Right lobe of liver (tissue), 6 donors: ENCODE measurements at regions not wholly inside any gene's neighbourhood (a gene's known extent, or its start where the extent isn't known, plus 50 kb on each side); places are given as distances from the start of the nearest gene placed in this dataset.

Source experiments
- ATAC-seq, 4 donors: fragments of 200-7000 bp; cut with Tn5 transposase; one replicate each; pipeline ENCODE4 v1.9.1; 2020; ENCODE audit warnings: mild to moderate bottlenecking in 4 of 4, moderate library complexity in 4 of 4
- DNase-seq, 3 donors: peaks; one replicate each; pipeline ENCODE4 v3.0.0-alpha.2; 2020
- H3K27ac ChIP-seq, 3 donors: fragments of 200-600 bp; one replicate each; pipeline ENCODE4 v1.8.0; 2022
- H3K27me3 ChIP-seq, 2 donors: fragments of 200-600 bp; one replicate each; pipeline ENCODE4 v1.8.0; 2022
- H3K36me3 ChIP-seq, 4 donors: fragments of 200-600 bp; sonication (generic) in 1 of 4; one replicate each; pipeline versions ENCODE4 v1.5.1 to v1.8.0; 2017 to 2022; ENCODE audit warnings: control low read depth in 1 of 4
- H3K4me1 ChIP-seq, 4 donors: fragments of 200-600 bp; sonication (generic) in 1 of 4; one replicate each; pipeline versions ENCODE4 v1.5.1 to v1.8.0; 2017 to 2022; ENCODE audit warnings: control low read depth in 1 of 4
- H3K4me3 ChIP-seq, 3 donors: fragments of 200-600 bp; one replicate each; pipeline ENCODE4 v1.8.0; 2022
- H3K9me3 ChIP-seq, 4 donors: fragments of 200-600 bp; sonication (generic) in 1 of 4; one replicate each; pipeline versions ENCODE4 v1.5.1 to v1.8.0; 2017 to 2022; ENCODE audit warnings: control low read depth in 1 of 4
- POLR2A ChIP-seq: fragments of 450-650 bp; IDR thresholded peaks from one replicate; pipeline ENCODE4 v1.6.1; 2017; ENCODE audit warnings: antibody characterized with exemption, mild to moderate bottlenecking
- WGBS: methylation state at CpG from one replicate; pipeline ENCODE4 v1.1.6; 2018; ENCODE audit warnings: low coverage, low lambda C conversion rate; ENCODE audit not compliant: insufficient coverage; ENCODE audit errors: missing lambda C conversion rate; 5-methylcytosine and 5-hydroxymethylcytosine counted together
- intact Hi-C, 2 donors: fragments of 100-400 bp; cut with DNase I; formaldehyde crosslinking; loops; one replicate each; pipeline versions ENCODE4 v1.11.2 to v1.14.1; 2022
- TF ChIP-seq, protein P1 (sequence below), 4 donors: fragments of 200-600 bp in 3 of 4; fragments of 450-650 bp in 1 of 4; IDR thresholded peaks; one replicate each; pipeline versions ENCODE4 v1.5.1 to v1.8.0; 2016 to 2022; ENCODE audit warnings: antibody characterized with exemption in 4 of 4, mild to moderate bottlenecking in 2 of 4
- donor health status: DM: no; HTN: yes; CAD: no.
- donor health status: DM: no; HTN: no; CAD: no.
- donor health status: DM: no; HTN: no; CAD: no.
- donor health status: DM: no; HTN: yes; CAD: no.
- donor health status: DM: no; HTN: yes; CAD: no.

DNA sequence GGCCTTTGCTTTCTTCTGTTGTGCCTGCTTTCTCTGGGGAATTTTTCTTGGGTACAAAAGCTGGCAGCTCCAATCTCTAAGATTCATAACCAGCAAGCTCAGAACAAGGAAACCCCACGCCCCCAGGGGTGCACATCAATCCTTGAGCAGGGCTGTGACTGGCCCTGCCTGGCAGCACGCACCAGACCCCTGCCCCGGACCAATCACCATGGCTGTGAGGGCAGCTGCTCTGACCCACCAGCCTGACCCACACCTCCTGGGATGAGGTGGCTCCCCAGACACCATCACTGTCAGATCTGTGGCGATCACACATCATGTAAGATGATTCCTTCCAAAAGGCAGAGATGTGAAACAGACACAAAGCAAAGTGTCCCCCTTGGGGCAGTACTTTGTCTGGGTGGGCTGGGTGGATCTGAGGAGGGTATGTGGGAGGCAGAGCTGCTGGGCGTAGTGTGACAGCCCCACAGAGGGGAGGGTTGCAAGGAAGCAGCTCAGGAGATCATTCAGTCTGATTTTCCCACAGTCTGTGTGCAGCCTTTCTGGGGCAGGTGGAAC, 175.5 kb upstream of the SHH start:
- intact Hi-C loops = no loop called here
- Histone ChIP-seq H3K27me3 (no peaks in the 10 kb centered on the region), H3K27ac (no peak overlapping the region), H3K4me1 (no peaks in the 10 kb centered on the region), H3K4me3 (no peak overlapping the region), H3K36me3 (no peaks in the 10 kb centered on the region), H3K9me3 (no peaks in the 10 kb centered on the region)
- no peak for TF ChIP-seq POLR2A
- TF ChIP-seq, protein P1, sequence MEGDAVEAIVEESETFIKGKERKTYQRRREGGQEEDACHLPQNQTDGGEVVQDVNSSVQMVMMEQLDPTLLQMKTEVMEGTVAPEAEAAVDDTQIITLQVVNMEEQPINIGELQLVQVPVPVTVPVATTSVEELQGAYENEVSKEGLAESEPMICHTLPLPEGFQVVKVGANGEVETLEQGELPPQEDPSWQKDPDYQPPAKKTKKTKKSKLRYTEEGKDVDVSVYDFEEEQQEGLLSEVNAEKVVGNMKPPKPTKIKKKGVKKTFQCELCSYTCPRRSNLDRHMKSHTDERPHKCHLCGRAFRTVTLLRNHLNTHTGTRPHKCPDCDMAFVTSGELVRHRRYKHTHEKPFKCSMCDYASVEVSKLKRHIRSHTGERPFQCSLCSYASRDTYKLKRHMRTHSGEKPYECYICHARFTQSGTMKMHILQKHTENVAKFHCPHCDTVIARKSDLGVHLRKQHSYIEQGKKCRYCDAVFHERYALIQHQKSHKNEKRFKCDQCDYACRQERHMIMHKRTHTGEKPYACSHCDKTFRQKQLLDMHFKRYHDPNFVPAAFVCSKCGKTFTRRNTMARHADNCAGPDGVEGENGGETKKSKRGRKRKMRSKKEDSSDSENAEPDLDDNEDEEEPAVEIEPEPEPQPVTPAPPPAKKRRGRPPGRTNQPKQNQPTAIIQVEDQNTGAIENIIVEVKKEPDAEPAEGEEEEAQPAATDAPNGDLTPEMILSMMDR (IDR thresholded peaks at IDR 0.05) = no peak
- no peak for ATAC-seq
- no peak for DNase-seq
- WGBS = 59% methylated on average over 3 of the region's 5 CpGs

DNA sequence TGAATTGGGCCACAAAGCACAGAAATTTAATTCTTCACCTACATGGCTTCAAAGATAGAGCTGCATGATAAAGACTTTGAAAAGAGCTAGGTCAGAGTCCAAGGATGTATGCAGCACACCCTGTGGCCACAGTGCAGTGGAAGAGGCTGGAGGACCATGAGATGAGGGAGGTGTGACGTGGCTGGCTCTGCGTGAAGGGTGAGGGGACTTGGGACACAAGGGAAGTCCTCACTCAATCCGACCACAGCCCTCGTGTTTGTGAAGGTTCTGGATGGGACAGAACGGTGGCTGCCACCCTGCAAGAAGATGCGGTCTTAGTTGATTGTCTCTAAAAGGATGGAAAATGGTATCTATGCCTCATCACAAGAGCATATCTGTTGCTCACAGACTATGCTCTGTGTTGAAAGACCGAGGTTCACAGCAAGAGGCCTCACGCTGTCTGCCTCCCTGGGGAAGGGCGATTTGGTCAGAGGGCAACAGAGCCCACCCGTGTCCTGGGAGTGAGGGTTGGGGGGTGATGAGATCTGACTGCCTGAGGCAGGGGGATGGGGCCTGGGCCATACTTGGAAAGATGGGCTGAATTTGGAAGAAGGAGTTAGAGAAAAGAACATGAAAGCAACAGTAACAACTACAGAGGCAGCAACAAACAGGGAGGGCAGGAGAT, 174.4 kb upstream of the SHH start:
- DNase-seq = no peak
- no peak overlapping the region for H3K4me3 ChIP-seq
- intact Hi-C loops = no loop called here
- H3K4me1 ChIP-seq = no peaks in the 10 kb centered on the region
- TF ChIP-seq, protein P1 (IDR thresholded peaks at IDR 0.05) = no peak
- TF ChIP-seq POLR2A = no peak
- WGBS = 82% methylated on average over 7 of the region's 10 CpGs
- no peak overlapping the region for H3K27ac ChIP-seq
- no peak for ATAC-seq
- H3K9me3 ChIP-seq = no peaks in the 10 kb centered on the region
- H3K36me3 ChIP-seq = no peaks in the 10 kb centered on the region
- no peaks in the 10 kb centered on the region for H3K27me3 ChIP-seq

DNA sequence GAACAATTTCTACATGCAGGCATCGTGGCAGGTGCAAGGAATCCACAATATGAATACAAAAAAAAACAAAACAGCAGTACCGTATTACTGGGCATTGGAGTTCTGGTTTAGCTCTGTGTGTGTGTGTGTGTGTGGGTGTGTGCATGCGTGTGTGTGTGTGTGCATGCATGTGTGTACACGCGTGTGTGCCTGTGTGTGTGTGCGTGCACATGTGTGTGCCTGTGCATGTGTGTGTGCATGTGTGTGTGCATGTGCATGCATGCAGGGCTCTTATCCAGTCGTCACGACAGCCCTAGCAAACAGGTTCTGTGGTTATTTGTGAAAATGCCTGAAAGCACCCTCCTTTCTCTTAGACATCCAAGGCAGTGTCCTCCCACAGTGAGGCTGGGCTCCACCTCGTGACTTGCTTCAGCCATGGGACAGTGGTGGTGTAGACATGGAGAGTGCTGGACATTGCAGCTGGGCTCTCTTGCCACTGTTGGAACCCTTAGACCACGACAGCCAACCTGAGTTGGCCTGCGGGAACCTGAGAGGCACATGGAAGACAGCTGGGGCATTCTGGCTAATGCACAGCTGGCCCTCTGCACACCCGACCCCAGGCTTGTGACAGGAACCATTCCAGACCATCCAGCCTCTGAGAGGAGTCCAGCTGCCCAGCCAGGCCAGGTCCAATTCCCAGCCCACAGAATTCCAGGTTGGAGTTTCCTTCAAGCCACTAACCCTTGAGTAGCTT, 173.4 kb upstream of the SHH start:
- DNase-seq (no peak), ATAC-seq (no peak)
- no peaks in the 10 kb centered on the region for H3K4me1 ChIP-seq
- 68% methylated on average over 5 of the region's 12 CpGs for WGBS
- no peak overlapping the region for H3K4me3 ChIP-seq
- H3K27ac ChIP-seq = no peak overlapping the region
- TF ChIP-seq, protein P1 (IDR thresholded peaks at IDR 0.05) = no peak
- no peak for TF ChIP-seq POLR2A
- H3K36me3 ChIP-seq = no peaks in the 10 kb centered on the region
- intact Hi-C loops = no loop called here
- no peaks in the 10 kb centered on the region for H3K27me3 ChIP-seq
- H3K9me3 ChIP-seq = no peaks in the 10 kb centered on the region

DNA sequence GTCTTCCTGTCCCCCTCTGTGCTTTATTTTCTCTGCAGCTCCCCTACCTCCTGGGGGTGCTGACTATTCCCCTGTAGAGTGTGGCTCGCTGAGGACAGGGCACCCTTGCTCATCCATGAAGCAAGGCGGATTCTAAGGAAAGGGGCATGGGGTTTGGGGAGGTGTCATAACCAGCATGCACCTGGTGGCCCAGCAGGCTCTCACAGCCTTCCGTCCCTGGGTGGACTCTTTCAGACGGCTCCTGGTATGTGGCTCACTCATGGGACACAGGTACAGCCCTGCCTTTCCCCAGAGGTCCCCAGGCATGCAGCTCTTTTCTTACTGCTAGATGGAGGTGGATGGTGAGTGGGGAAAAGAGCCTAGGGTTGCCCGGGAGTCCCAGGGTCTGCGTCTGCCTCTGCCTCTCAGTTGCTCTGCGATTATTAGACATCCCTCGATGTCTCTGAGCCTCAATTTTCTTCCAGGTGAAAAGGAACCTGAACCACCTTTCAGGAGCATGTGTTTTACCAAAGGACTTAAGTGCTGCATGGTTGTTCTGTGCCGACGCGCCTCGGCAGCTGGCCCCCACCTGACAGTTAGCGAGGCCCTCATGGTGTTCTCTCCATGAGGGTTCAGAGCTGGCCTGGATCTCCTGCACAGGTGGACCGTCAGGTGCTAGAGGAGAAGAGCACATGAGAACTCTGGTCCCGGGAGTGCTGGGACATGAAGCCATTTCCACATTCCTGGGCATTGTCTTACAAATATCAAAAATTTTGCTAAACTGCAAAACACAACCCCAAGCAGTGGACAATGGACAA, 172.5 kb upstream of the SHH start:
- WGBS = 79% methylated on average over 7 of the region's 15 CpGs
- Histone ChIP-seq H3K4me3 (no peak overlapping the region), H3K9me3 (no peaks in the 10 kb centered on the region), H3K4me1 (no peaks in the 10 kb centered on the region), H3K27ac (no peak overlapping the region), H3K27me3 (no peaks in the 10 kb centered on the region), H3K36me3 (no peaks in the 10 kb centered on the region)
- intact Hi-C loops = no loop called here
- TF ChIP-seq, protein P1 (IDR thresholded peaks at IDR 0.05) = no peak
- TF ChIP-seq POLR2A = no peak
- peak in 1 of 3 donors; percentile 20 for DNase-seq
- ATAC-seq = no peak
